ENCODE measurements at regions not wholly inside any gene's neighbourhood (a gene's known extent, or its start where the extent isn't known, plus 50 kb on each side); places are given as distances from the start of the nearest gene placed in this dataset.

GRCh38 chr15:38065721-38066345 lies 131.4 kb downstream of the TMCO5A start (continued):
- TF ChIP-seq EHMT2 (IDR thresholded peaks at IDR 0.05; ENCODE audit: low read depth) (no peak), USF2 (IDR thresholded peaks at IDR 0.05) (no peak), POLR2AphosphoS2 (conservative IDR thresholded peaks at IDR 0.05; ENCODE audit: low read length) (no peak), GATA3 (IDR thresholded peaks at IDR 0.05; ENCODE audit: borderline replicate concordance) (no peak), RARB (CRISPR knock-in tag; IDR thresholded peaks at IDR 0.05) (no peak), FOXS1 (CRISPR knock-in tag; IDR thresholded peaks at IDR 0.05) (no peak), CEBPB (IDR thresholded peaks at IDR 0.05) (no peak), MAFK (IDR thresholded peaks at IDR 0.05; ENCODE audit: partially characterized antibody) (no peak), PHF8 (IDR thresholded peaks at IDR 0.05; ENCODE audit: borderline replicate concordance, low read depth) (no peak)

GRCh38 chr15:38066612-38067011 lies 132.2 kb downstream of the TMCO5A start:
- no peak overlapping the region for H3K4me3 ChIP-seq
- ATAC-seq: no peak
- POLR2A ChIA-PET: no interaction called here
- H3K9me3 ChIP-seq: no peaks in the 10 kb centered on the region
- DNase-seq (ENCODE audit: low read depth in 1 of 2, low spot score in 1 of 2): no peak
- no peak for TF ChIP-seq FOSL2 (IDR thresholded peaks at IDR 0.05)
- no peak for TF ChIP-seq FOSL2 (CRISPR knock-in tag; IDR thresholded peaks at IDR 0.05)
- TF ChIP-seq, protein P1, sequence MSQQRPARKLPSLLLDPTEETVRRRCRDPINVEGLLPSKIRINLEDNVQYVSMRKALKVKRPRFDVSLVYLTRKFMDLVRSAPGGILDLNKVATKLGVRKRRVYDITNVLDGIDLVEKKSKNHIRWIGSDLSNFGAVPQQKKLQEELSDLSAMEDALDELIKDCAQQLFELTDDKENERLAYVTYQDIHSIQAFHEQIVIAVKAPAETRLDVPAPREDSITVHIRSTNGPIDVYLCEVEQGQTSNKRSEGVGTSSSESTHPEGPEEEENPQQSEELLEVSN (IDR thresholded peaks at IDR 0.05; ENCODE audit: borderline replicate concordance, low read depth): no peak
- TF ChIP-seq FOSB (CRISPR knock-in tag; IDR thresholded peaks at IDR 0.05): no peak
- no peak for TF ChIP-seq MYC (IDR thresholded peaks at IDR 0.05; ENCODE audit: borderline replicate concordance, low read length)
- TF ChIP-seq RCOR1 (IDR thresholded peaks at IDR 0.05; ENCODE audit: low read depth, low read length): no peak
- CTCF ChIA-PET: interaction anchor here (1.2 kb wide), 1 partner anchor 11 kb away, joined by 3 read pairs; no protein-coding TSS in a partner anchor
- 83% methylated on average over 3 of the region's 3 CpGs for WGBS (ENCODE audit: missing lambda C conversion rate)
- no peak for FAIRE-seq
- H3K4me1 ChIP-seq: peaks cover 18% of the 10 kb centered on the region
- H3K27ac ChIP-seq: no peak overlapping the region
- no peak overlapping the region for H3K4me2 ChIP-seq

DNA sequence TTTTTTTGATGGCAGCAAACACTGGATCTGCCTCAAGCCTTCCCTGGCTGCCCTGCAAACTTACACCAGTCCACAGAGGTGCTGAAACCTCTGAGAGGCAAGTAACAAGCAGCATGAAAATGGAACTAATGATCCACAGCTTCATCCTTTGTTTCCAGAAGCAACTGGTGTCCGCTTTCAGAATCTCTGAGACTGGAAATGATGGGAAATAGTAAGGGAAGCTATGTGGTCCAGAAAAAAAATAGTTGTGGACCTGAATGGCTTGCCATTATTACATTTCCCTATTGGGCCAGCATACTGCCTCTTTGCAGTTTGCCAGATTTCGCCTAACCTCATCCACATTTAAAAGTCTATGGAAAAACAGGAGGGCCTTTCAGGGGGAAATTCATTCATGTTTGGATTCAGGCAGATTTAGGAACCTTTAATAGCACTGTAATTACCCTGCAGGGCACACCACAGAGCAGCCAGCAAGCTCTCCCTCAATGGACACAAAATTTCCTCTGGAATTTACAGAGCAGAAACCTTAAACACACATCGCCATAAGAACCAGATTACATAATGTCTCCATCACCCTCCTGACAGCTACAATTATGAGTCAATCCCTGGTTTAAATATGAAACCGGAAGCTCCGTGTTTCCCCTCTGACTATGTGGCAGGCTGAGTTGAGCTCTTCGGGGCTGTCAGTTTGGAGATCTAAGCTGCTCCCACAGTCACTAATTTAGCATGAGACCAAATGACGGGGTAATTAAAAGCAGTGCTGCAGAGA lies 134.4 kb downstream of the TMCO5A start:
- peaks cover 25% of the 10 kb centered on the region for H3K4me1 ChIP-seq
- H3K9me3 ChIP-seq: no peaks in the 10 kb centered on the region
- H3K27ac ChIP-seq: peak overlapping the region; percentile 23 to 74; a peak in 5 of 6 replicates
- ChIA-PET POLR2A (interaction anchor here (2.1 kb wide), 1 partner anchor 183 kb away, joined by 14 read pairs; the partner anchor contains the start of gene SPRED1), CTCF (interaction anchor here (1.1 to 1.6 kb wide), 3 partner anchors 8 to 158 kb away, joined by 3 read pairs; no protein-coding TSS in a partner anchor)
- 17% methylated on average over 7 of the region's 7 CpGs for WGBS (ENCODE audit: missing lambda C conversion rate)
- H3K4me3 ChIP-seq: peak overlapping the region; percentile 24; the same call in 2 of the 3 replicates
- peak; percentile 17 to 22 for DNase-seq (ENCODE audit: low read depth in 1 of 2, low spot score in 1 of 2)
- FAIRE-seq: no peak
- ATAC-seq: peak in 1 of 2 experiments; percentile 39; a peak in 3 of 6 replicates
- H3K4me2 ChIP-seq: peak overlapping the region; percentile 84
- TF ChIP-seq NFE2L2 (conservative IDR thresholded peaks at IDR 0.05; ENCODE audit: low read length) (no peak), RFX5 (IDR thresholded peaks at IDR 0.05) (no peak), ZNF302 (CRISPR knock-in tag; IDR thresholded peaks at IDR 0.05) (no peak), RAD21 (conservative IDR thresholded peaks at IDR 0.05 in 1 of 2, IDR thresholded peaks at IDR 0.05 in 1 of 2) (no peak), KDM5A (IDR thresholded peaks at IDR 0.05) (no peak), CTCF (IDR thresholded peaks at IDR 0.05) (no peak)
- TF ChIP-seq, protein P2, sequence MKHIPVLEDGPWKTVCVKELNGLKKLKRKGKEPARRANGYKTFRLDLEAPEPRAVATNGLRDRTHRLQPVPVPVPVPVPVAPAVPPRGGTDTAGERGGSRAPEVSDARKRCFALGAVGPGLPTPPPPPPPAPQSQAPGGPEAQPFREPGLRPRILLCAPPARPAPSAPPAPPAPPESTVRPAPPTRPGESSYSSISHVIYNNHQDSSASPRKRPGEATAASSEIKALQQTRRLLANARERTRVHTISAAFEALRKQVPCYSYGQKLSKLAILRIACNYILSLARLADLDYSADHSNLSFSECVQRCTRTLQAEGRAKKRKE (CRISPR knock-in tag; IDR thresholded peaks at IDR 0.05; ENCODE audit: low read depth): no peak
- TF ChIP-seq, protein P3, sequence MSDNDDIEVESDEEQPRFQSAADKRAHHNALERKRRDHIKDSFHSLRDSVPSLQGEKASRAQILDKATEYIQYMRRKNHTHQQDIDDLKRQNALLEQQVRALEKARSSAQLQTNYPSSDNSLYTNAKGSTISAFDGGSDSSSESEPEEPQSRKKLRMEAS (IDR thresholded peaks at IDR 0.05): no peak
- TF ChIP-seq, protein P4, sequence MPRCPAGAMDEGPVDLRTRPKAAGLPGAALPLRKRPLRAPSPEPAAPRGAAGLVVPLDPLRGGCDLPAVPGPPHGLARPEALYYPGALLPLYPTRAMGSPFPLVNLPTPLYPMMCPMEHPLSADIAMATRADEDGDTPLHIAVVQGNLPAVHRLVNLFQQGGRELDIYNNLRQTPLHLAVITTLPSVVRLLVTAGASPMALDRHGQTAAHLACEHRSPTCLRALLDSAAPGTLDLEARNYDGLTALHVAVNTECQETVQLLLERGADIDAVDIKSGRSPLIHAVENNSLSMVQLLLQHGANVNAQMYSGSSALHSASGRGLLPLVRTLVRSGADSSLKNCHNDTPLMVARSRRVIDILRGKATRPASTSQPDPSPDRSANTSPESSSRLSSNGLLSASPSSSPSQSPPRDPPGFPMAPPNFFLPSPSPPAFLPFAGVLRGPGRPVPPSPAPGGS (IDR thresholded peaks at IDR 0.05): no peak
